Coronary artery (tissue), 2 donors: ENCODE measurements at regions not wholly inside any gene's neighbourhood (a gene's known extent, or its start where the extent isn't known, plus 50 kb on each side); places are given as distances from the start of the nearest gene placed in this dataset.

Experiments
- DNase-seq: peaks from one replicate; pipeline ENCODE4 v3.0.0-alpha.2; 2017; ENCODE audit warnings: low spot score
- H3K27ac ChIP-seq, 2 donors: fragments of 200-600 bp; sonication (generic); one replicate each; pipeline ENCODE4 v1.5.1; 2016 to 2019
- H3K4me3 ChIP-seq: fragments of 200-600 bp; sonication (generic); 2 replicates; pipeline ENCODE4 v1.5.1; 2016; ENCODE audit warnings: mild to moderate bottlenecking, moderate library complexity
- CTCF ChIP-seq: fragments of 200-600 bp; sonication (generic); IDR thresholded peaks from one replicate; pipeline ENCODE4 v1.5.1; 2019; ENCODE audit warnings: antibody characterized with exemption

GRCh38 chr5:126369083-126369482, 54.1 kb upstream of the GRAMD2B start:
- DNase-seq, result no peak
- no peak for TF ChIP-seq CTCF
- no peak overlapping the region for H3K27ac ChIP-seq
- no peak overlapping the region for H3K4me3 ChIP-seq

- TF ChIP-seq CTCF, result no peak
- Histone ChIP-seq H3K4me3 (no peak overlapping the region), H3K27ac (no peak overlapping the region)
- no peak for DNase-seq
Measured at GRCh38 chr5:126369995-126370731, 53.0 kb upstream of the GRAMD2B start.

- no peak overlapping the region for H3K4me3 ChIP-seq
- no peak overlapping the region for H3K27ac ChIP-seq
- TF ChIP-seq CTCF, result no peak
- no peak for DNase-seq
Measured at GRCh38 chr5:126370796-126371718, 52.2 kb upstream of the GRAMD2B start.

GRCh38 chr5:126373375-126374108, 49.7 kb upstream of the GRAMD2B start:
- TF ChIP-seq CTCF, result no peak
- H3K4me3 ChIP-seq, result no peak overlapping the region
- no peak overlapping the region for H3K27ac ChIP-seq
- DNase-seq, result no peak
